KBM-7 (cell line): ENCODE measurements at regions not wholly inside any gene's neighbourhood (a gene's known extent, or its start where the extent isn't known, plus 50 kb on each side); places are given as distances from the start of the nearest gene placed in this dataset.
"Not testable (repeated sequence)": the region's sequence is repeated elsewhere in the genome, so short reads cannot be mapped to it uniquely, and the experiment has no call there.

Experiments
- DNase-seq: peaks from one replicate; pipeline ENCODE4 v3.0.0-alpha.2; 2015
- in situ Hi-C: fragments of 300-500 bp; cut with MboI; formaldehyde crosslinking; loops from 2 replicates; pipeline ENCODE4 v1.14.3; 2020; ENCODE audit warnings: low sequenced_read_pairs, low pct_unique_long_range_greater_than_20kb, mixed read lengths

DNA sequence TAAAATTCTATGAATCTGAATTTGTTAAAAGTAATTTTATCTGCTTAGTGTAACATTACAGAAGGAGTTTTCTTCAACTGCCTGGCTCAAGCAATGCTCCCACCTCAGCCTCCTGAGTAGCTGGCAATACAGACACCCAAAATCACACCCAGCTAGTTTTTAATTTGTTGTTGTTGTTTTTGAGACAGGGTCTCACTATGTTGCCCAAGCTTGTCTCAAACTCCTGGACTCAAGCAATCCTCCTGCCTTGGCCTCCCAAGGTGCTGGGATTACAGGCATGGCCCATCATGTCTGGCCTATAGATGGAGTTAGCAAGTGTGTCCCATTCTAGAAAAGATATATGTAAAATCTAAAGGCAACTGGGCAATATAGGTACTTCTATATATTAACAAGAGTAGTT lies 1580.4 kb upstream of the PRR20A start:
- no peak for DNase-seq
- in situ Hi-C loops, result no loop called here

DNA sequence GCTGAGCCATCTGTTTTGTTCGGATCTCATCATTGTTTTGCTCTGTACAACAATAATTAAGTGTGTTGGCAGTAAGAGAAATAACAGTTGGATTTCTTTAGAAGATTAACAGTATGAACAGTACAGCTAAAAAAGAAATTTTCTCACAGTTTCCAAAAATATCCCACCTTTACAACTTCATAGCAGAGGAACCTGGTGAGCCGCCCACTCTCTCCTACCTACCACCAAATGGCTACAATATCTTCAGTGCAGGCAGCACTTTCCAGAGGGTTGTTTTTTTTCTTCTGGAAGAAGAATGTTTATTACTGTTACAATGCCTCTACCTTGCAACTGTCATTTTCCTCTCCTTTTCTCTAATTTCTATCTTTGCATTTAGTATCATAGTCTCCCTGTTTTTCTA lies 1577.5 kb upstream of the PRR20A start:
- in situ Hi-C loops, result no loop called here
- no peak for DNase-seq

- in situ Hi-C loops, result no loop called here
- no peak for DNase-seq
These were observed 1574.4 kb upstream of the PRR20A start for GRCh38 chr13:55566334-55566733.

DNA sequence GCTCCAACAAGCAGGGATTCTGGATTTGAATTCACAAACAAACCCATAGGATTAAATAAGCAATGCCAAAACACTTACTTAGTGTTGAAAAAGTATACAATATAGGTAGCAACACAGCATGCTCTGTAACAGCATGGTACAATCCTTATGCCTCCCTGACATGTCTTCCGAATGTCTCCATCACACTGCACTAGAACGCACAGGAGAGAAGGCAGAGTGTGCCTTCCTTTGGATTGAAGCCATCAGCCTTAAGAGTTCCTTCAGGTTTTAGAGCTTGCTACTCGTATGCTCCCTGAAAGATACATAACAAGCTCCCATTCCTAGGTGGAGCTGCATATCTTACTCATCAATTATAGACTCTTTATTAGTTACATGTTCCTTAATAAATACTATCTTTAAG lies 1573.9 kb upstream of the PRR20A start:
- in situ Hi-C loops, result no loop called here
- no peak for DNase-seq

DNA sequence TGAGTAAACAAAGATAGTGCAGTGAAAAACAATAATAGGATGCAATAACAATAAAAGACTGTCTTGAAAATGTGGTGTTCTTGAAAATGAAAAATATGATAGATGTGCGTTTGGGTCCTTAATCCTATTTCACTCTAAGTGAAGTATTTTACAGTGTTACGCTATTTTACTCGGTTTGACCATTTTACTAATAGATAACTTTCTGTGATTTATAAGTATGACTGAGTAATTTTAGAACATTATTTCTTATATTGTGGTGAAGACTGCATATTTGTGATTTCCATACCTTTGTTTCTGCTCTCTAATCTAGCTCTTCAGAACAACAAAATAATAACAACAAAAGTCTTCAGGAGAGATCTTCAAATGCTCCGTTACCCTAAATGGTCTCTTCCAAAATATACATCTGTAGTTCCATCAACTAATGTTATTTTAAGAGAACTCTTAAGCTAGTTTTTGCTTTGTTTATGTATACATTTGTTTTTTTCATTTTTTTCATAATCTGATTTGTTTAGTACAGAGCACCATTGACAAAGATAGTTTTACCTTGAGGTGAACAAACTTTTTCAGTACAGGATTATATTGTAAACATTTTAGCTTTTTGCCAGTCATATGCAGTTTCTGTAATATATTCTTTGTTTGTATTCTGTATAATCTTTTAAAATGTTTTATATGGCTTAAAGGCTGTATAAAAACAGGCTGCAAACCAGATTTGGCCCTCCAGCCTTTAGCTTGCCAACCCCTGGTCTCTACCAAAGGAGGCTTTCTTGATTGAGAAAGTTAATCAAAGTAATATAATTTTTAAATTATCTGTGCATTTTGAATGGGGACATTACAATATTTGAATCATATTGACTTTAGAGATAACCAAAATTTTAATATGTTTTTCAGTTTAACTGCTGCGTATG lies 1572.7 kb upstream of the PRR20A start:
- no peak for DNase-seq
- in situ Hi-C loops, result no loop called here

- in situ Hi-C loops, result no loop called here
- DNase-seq, result no peak
These were observed 1571.6 kb upstream of the PRR20A start for GRCh38 chr13:55569082-55569481.

DNA sequence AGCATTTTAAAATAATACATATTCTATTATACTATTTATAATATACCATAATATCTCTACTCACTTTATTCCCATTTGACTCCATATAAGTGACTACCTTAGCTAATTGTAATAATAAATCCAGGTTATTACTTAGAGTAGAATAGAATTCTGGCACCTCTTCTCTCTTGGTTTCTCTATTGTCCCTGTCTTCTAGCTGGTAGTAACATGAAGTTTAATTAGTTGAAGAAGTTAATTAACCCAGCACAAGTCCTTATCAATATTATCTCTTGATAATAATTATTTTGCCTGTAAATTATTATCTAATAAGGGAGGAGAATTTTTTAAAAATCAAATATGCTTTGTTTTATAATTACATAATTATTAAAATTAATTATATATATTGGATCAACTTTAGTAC lies 1571.2 kb upstream of the PRR20A start:
- in situ Hi-C loops, result no loop called here
- no peak for DNase-seq

- DNase-seq, result no peak
- in situ Hi-C loops, result no loop called here
These were observed 1570.3 kb upstream of the PRR20A start for GRCh38 chr13:55570371-55570770.

GRCh38 chr13:55571237-55571867 lies 1569.4 kb upstream of the PRR20A start:
- in situ Hi-C loops, result no loop called here
- DNase-seq, result no peak

GRCh38 chr13:55572408-55572807 lies 1568.3 kb upstream of the PRR20A start:
- DNase-seq, result no peak
- in situ Hi-C loops, result no loop called here

DNA sequence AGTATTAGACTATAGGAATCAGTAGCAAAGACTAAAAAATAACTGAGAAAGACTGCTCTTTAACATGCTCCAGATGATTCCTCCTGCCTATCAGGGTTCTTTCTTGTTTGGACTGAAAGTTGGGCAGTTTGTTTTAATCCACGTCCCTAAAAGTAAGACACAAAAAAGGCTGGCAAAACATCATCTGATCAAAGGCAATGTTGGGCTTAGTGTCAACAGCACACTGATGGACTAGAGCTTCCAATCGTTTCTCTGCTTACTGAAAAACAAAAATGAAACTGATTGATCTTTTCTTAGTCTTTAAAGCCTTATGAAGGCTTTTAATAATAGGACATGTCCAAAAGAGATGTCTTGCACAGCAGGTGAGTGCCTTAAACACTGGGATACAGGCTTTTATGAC lies 1567.9 kb upstream of the PRR20A start:
- no peak for DNase-seq
- in situ Hi-C loops, result no loop called here

- DNase-seq, result no peak
- in situ Hi-C loops, result no loop called here
These were observed 1567.2 kb upstream of the PRR20A start for GRCh38 chr13:55573565-55573964.

DNA sequence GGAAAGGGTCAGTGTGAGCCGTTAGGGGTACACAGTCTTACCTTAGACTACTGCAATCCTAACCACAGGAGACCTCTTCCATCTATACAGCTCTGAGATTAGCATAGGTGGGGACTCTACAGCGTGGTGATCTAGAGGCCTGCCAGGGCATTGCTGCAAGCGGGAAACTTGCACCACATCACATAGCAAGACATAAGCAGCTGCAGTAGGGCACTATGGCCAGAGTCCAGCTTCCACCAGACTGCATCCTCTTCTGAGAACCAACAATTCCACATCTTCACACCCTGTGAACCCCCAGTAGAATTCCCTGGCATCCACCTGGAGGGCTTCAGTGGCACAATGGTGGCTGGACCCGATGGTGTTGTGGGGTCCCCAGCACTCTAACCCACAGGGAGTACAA lies 1564.3 kb upstream of the PRR20A start:
- DNase-seq, result no peak
- in situ Hi-C loops, result no loop called here

DNA sequence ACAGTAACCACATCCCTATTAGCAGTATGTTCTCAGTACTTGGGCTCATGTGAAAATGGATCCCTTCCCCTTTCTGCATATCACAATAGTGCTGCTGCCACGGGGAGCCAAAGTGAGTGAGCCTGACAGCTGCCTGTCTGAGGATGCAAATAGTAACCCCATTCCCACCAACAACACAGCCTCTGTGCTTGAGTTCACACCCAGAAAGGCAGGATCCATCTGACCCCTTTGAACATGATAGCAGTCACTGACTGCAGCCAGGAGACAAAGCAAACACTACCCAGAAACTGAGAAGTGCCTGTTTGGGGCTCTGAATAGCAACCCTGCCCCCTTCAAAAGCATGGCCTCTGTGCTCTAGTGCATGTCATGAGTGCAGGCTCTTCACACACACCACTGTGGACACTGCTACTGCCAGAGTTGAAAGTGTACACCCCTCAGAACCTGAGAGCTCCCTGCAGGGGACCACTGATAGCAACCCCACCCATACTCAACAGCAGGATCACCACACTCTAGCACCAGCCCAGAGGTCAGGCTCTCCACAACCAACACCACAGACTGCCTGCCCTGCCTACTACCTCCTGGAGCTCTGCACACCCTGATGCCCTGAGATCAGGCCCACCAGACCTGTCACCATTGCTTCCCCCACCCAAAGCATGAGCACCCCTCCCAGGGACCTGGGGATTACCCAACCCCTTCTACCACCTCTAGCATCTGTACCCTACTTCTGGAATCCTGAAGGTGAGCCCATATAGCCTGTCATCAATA lies 1563.5 kb upstream of the PRR20A start:
- DNase-seq, result no peak
- in situ Hi-C loops, result no loop called here

GRCh38 chr13:55577847-55578210 lies 1562.9 kb upstream of the PRR20A start:
- DNase-seq, result no peak
- in situ Hi-C loops, result no loop called here

GRCh38 chr13:55582294-55582693 lies 1558.4 kb upstream of the PRR20A start:
- in situ Hi-C loops, DNase-seq: not testable (repeated sequence)

GRCh38 chr13:55583953-55584593 lies 1556.6 kb upstream of the PRR20A start:
- no peak for DNase-seq
- in situ Hi-C loops, result no loop called here

DNA sequence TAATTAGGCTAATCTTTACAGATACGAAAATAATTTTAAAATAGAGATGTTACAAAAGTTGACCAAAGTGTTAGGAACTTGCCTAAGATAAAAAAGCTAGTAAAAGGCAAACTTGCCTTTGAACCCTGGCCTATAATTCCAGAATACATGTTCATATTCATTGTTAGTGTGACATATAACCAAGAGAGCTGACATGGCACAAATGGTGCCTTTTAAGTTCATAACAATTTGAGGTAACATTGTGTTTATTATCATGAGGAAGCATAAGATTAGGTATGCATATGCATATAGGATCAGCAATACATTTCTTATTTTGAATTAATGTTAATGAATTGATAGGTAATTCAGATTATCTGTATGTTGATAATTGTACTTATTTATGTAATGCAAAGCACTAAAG lies 1537.9 kb upstream of the PRR20A start:
- DNase-seq, result no peak
- in situ Hi-C loops, result no loop called here

DNA sequence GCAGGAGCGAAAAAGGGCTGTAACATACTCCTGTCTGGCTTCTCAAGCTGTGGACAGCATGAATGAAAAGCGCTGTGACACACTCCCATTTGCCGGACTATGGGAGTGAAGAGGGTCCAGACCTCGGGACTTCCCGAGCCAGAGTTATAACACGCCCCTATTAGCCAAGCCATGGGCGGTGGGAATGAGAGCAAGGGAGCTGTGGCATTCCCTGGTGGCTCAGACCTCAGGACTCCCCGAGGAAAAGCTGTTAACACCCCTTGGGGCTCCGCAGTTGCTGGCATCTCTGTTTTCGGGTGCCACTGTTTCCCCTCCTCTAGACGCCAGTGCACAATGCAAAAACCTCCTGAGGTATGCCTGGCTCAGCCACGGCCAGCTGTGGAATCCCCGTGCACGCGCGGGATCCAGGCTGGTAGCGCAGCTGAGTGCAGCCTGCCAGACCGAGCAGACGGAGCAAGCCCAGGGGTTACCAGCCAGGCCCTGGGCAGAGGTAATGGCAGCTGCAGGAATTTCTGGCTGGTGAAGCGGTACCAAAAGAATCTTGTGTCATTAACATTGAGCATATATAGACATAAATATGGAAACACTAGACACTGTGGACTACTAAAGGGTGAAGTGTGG lies 1534.6 kb upstream of the PRR20A start:
- no peak for DNase-seq
- in situ Hi-C loops, result no loop called here
